ENCODE measurements at regions not wholly inside any gene's neighbourhood (a gene's known extent, or its start where the extent isn't known, plus 50 kb on each side); places are given as distances from the start of the nearest gene placed in this dataset.

DNA sequence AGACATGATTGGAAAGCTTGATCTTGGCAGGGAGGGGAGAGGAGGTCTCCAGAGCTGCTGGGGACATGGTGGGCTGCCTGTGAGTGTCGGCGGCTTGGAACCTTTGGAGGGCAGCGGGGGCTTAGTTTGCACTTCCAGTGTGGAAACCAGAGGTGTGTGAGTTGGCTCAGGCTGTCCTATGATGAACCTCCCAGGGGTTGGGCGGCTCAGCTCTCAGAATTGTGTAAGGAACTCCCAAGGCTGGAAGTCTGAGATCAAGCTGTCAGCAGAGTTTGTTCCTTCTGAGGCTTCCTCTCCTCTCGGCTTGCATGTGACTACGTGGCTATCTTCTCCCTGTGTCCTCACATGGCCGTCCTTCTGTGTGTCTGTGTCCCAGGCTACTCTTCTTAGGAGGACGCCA is 87.9 kb upstream of the B3GAT1 start:
- BruUV-seq (replicated peaks): no TSS peak
- H3K79me2 ChIP-seq (ENCODE audit: insufficient read depth, low read length): no peaks in the 10 kb centered on the region
- no peaks in the 10 kb centered on the region for H3K9me3 ChIP-seq (ENCODE audit: control insufficient read depth in 1 of 2, insufficient read depth in 1 of 2, low read depth in 1 of 2, low read length in 2 of 2)
- intact Hi-C loops (cut with micrococcal nuclease): no loop called here
- peaks cover 6% of the 10 kb centered on the region; the same call in 1 of the 2 replicates for H3K27me3 ChIP-seq (ENCODE audit: insufficient read depth, low read length)
- CTCF ChIA-PET: no interaction called here
- TF ChIP-seq SIN3A (IDR thresholded peaks at IDR 0.05; ENCODE audit: low read depth): no peak
- no peak for TF ChIP-seq FOSL1 (IDR thresholded peaks at IDR 0.05; ENCODE audit: low read depth)
- no peak for TF ChIP-seq POLR2AphosphoS5 (IDR thresholded peaks at IDR 0.05; ENCODE audit: low read depth, low read length)
- no peak for TF ChIP-seq EGR1 (IDR thresholded peaks at IDR 0.05; ENCODE audit: low read depth)
- TF ChIP-seq, protein P1, sequence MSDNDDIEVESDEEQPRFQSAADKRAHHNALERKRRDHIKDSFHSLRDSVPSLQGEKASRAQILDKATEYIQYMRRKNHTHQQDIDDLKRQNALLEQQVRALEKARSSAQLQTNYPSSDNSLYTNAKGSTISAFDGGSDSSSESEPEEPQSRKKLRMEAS (IDR thresholded peaks at IDR 0.05): no peak
- no peak for TF ChIP-seq JUND (IDR thresholded peaks at IDR 0.05)
- TF ChIP-seq EZH2phosphoT487 (IDR thresholded peaks at IDR 0.05; ENCODE audit: borderline replicate concordance): no peak
- TF ChIP-seq, protein P2, sequence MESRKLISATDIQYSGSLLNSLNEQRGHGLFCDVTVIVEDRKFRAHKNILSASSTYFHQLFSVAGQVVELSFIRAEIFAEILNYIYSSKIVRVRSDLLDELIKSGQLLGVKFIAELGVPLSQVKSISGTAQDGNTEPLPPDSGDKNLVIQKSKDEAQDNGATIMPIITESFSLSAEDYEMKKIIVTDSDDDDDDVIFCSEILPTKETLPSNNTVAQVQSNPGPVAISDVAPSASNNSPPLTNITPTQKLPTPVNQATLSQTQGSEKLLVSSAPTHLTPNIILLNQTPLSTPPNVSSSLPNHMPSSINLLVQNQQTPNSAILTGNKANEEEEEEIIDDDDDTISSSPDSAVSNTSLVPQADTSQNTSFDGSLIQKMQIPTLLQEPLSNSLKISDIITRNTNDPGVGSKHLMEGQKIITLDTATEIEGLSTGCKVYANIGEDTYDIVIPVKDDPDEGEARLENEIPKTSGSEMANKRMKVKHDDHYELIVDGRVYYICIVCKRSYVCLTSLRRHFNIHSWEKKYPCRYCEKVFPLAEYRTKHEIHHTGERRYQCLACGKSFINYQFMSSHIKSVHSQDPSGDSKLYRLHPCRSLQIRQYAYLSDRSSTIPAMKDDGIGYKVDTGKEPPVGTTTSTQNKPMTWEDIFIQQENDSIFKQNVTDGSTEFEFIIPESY (IDR thresholded peaks at IDR 0.05; ENCODE audit: extremely low read depth, insufficient replicate concordance, low read length): no peak
- TF ChIP-seq, protein P3, sequence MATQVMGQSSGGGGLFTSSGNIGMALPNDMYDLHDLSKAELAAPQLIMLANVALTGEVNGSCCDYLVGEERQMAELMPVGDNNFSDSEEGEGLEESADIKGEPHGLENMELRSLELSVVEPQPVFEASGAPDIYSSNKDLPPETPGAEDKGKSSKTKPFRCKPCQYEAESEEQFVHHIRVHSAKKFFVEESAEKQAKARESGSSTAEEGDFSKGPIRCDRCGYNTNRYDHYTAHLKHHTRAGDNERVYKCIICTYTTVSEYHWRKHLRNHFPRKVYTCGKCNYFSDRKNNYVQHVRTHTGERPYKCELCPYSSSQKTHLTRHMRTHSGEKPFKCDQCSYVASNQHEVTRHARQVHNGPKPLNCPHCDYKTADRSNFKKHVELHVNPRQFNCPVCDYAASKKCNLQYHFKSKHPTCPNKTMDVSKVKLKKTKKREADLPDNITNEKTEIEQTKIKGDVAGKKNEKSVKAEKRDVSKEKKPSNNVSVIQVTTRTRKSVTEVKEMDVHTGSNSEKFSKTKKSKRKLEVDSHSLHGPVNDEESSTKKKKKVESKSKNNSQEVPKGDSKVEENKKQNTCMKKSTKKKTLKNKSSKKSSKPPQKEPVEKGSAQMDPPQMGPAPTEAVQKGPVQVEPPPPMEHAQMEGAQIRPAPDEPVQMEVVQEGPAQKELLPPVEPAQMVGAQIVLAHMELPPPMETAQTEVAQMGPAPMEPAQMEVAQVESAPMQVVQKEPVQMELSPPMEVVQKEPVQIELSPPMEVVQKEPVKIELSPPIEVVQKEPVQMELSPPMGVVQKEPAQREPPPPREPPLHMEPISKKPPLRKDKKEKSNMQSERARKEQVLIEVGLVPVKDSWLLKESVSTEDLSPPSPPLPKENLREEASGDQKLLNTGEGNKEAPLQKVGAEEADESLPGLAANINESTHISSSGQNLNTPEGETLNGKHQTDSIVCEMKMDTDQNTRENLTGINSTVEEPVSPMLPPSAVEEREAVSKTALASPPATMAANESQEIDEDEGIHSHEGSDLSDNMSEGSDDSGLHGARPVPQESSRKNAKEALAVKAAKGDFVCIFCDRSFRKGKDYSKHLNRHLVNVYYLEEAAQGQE (IDR thresholded peaks at IDR 0.05; ENCODE audit: low read depth): no peak
- no peak for TF ChIP-seq RAD21 (IDR thresholded peaks at IDR 0.05; ENCODE audit: low read depth)
- no peak for TF ChIP-seq SRF (IDR thresholded peaks at IDR 0.05; ENCODE audit: low read depth)
- no peak for TF ChIP-seq TCF7L2 (IDR thresholded peaks at IDR 0.05; ENCODE audit: borderline replicate concordance, extremely low read depth, insufficient read depth, insufficient read length)
- TF ChIP-seq EZH2 (IDR thresholded peaks at IDR 0.05): no peak
- TF ChIP-seq ZFX (IDR thresholded peaks at IDR 0.05): no peak
- TF ChIP-seq, protein P4, sequence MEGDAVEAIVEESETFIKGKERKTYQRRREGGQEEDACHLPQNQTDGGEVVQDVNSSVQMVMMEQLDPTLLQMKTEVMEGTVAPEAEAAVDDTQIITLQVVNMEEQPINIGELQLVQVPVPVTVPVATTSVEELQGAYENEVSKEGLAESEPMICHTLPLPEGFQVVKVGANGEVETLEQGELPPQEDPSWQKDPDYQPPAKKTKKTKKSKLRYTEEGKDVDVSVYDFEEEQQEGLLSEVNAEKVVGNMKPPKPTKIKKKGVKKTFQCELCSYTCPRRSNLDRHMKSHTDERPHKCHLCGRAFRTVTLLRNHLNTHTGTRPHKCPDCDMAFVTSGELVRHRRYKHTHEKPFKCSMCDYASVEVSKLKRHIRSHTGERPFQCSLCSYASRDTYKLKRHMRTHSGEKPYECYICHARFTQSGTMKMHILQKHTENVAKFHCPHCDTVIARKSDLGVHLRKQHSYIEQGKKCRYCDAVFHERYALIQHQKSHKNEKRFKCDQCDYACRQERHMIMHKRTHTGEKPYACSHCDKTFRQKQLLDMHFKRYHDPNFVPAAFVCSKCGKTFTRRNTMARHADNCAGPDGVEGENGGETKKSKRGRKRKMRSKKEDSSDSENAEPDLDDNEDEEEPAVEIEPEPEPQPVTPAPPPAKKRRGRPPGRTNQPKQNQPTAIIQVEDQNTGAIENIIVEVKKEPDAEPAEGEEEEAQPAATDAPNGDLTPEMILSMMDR (IDR thresholded peaks at IDR 0.05 in 2 of 3, conservative IDR thresholded peaks at IDR 0.05 in 1 of 3; ENCODE audit: borderline replicate concordance in 1 of 3, insufficient read depth in 1 of 3, low read depth in 2 of 3, low read length in 2 of 3): no peak
- TF ChIP-seq ATF3 (IDR thresholded peaks at IDR 0.05): no peak
- no peak for TF ChIP-seq POLR2A (IDR thresholded peaks at IDR 0.05; ENCODE audit: borderline replicate concordance, extremely low read depth, insufficient read depth, insufficient read length)
- TF ChIP-seq YY1 (IDR thresholded peaks at IDR 0.05; ENCODE audit: extremely low read depth, insufficient replicate concordance, low read depth, low read length): no peak
- no peak for TF ChIP-seq ZNF274 (IDR thresholded peaks at IDR 0.05; ENCODE audit: low read depth, low read length)
- no peak for TF ChIP-seq CBX3 (IDR thresholded peaks at IDR 0.05; ENCODE audit: low read depth)
- DNase-seq (ENCODE audit: low read depth, low spot score) (no peak), ATAC-seq (no peak)
- no peaks in the 10 kb centered on the region for H3K9me2 ChIP-seq (ENCODE audit: insufficient read depth)
- no peak overlapping the region for H3K27ac ChIP-seq (ENCODE audit: low read depth, low read length)
- no peak overlapping the region for H3K9ac ChIP-seq (ENCODE audit: low read length)
- POLR2A ChIA-PET: no interaction called here
- H3K4me3 ChIP-seq (replicated peaks in 1 of 2; ENCODE audit: low read depth in 1 of 2, low read length in 2 of 2): no peak overlapping the region
- RAD21 ChIA-PET (ENCODE audit: low non-redundant PET in 1 of 2, low total read pairs in 2 of 2, uncharacterized antibody in 2 of 2, unreplicated experiment in 2 of 2): no interaction called here
- H4K20me1 ChIP-seq (ENCODE audit: insufficient read depth): no peaks in the 10 kb centered on the region
- H3K36me3 ChIP-seq (ENCODE audit: control insufficient read depth in 1 of 2, insufficient read depth in 2 of 2, low read length in 2 of 2): no peaks in the 10 kb centered on the region
- no peaks in the 10 kb centered on the region for H3K4me1 ChIP-seq (ENCODE audit: control insufficient read depth in 1 of 2, insufficient read depth in 2 of 2, low read length in 2 of 2)
- H2AFZ ChIP-seq (ENCODE audit: low read depth, low read length, poor library complexity, severe bottlenecking): no peak overlapping the region
- H3K4me2 ChIP-seq (ENCODE audit: low read length): no peak overlapping the region

Data from HCT116 (cell line).